DMS114 treated with DMSO at 0.1 percent for 48 hours (cell line): ENCODE measurements at regions not wholly inside any gene's neighbourhood (a gene's known extent, or its start where the extent isn't known, plus 50 kb on each side); places are given as distances from the start of the nearest gene placed in this dataset.
"Not testable (repeated sequence)": the region's sequence is repeated elsewhere in the genome, so short reads cannot be mapped to it uniquely, and the experiment has no call there.

Source experiments
- DNase-seq: peaks from one replicate; lab custom pipeline; 2025; ENCODE audit not compliant: unreplicated experiment; lab: John Stamatoyannopoulos, UW

DNA sequence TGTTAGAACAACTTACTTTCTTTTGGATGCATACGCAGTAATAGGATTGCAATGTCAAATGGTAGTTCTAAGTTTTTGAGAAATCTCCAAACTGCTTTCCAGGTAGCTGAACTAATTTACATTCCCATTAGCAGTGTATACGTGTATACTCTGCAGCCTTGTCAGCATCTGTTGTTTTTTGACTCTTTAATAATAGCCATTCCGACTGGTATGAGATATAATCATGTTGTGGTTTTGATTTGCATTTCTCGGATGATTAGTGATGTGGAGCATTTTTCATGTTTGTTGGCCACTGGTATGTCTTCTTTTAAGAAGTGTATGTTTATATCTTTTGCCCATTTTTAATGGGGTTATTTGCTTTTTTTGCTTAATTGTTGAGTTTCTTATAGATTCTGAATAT lies 76.9 kb upstream of the HNRNPA1L2 start:
- not testable (repeated sequence) for DNase-seq

DNA sequence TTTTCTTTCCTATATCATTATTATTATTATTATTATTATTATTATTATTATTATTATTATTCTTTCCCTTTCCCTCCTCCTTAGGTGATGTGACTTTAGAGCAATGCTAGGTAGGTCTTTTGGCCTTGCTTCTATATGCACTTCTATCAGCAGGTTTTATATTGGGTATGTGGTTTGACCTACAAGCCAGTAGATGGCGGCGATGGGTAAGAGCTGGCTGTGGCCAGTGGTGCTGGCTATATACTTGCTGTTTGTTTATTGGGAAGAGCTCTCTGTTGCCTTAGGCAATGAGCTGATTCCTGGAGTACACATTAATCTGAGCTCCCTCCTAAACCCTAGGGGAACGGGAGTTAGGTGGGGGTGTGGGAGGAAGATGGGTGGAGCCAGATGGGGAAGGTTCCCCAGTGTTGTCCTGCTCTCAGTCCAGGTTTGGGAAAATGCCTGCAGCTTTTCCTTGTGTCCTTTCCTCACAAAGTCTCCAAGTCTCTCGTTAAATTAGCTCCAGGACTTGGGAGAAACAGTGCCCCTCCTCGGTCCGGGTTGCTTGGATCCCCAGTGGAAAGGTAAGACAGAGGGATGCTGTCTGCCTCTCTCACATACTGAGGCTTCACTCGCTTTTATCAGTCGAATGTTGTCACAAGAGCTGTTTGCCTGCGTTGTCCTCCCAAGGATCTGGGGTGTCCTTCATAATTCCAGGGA lies 72.2 kb upstream of the HNRNPA1L2 start:
- peak; percentile 7 for DNase-seq

DNA sequence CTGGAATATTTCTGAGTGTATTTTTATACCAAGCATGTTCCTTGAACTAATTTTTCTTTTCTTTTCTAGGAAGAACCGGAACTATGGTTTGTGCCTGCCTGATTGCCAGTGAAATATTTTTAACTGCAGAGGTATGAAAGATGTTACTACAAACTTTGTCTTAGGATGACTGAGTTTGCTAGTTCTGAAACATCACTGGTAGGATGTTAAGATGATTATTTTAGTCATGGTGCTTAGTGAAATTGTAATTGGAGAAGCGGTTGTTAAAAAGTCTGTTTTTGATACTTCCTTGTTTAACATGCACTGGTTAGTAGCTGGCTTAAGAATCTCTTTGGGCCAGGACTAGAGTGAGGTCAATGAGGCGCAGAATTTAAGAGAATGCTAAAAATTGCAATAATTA lies 71.1 kb upstream of the HNRNPA1L2 start:
- DNase-seq = not testable (repeated sequence)

DNA sequence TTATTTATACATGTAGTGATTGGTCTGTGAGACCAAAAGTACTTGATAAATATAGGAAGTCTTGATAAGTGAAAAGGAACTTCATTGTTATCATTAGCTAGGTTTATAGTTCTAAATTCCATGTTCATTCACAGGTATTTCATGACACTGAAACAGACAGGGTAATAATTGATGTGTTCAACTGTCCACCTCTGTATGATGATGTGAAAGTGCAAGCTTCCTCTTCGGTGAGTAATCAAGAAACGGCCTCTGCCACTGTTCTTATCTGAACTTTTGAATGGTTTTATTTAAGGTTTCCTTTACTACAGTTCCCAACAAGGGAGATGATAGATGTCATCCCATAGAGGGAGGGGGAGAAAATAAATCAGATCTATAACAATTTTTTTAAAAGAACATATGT lies 59.3 kb upstream of the HNRNPA1L2 start:
- DNase-seq = not testable (repeated sequence)
